ENCODE measurements at regions not wholly inside any gene's neighbourhood (a gene's known extent, or its start where the extent isn't known, plus 50 kb on each side); places are given as distances from the start of the nearest gene placed in this dataset.

DNA sequence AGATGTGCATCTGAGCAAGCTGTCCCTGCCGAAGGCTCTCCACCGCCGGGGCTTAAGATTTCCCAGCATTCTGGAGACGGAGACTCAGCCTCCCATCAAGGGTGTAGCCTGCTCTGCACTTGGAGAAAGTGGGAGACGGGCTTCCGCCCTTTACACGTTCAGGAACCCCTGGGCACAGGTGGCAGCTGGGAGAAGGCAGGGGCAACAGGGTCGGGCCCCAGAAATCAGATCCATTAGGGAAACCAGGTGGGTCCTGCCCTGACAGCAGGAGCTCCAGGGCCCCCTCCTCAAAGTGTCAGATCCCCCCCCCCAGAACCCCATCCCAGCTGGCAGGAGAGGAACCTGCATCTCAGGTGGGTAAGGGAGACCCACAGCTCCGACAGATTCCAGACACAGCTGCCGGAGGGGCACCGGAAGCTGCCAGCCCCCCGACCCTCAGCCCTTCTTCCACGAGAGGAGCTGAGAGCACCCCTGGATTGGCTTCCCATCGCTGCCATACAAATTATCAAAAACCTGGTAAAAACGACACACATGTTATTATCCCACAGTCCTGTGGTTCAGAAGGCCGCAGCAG is 236.6 kb downstream of the NPHP4 start:
- Histone ChIP-seq H3K27me3 (no peaks in the 10 kb centered on the region), H3K36me3 (no peaks in the 10 kb centered on the region), H3K4me1 (no peaks in the 10 kb centered on the region), H3K4me3 (no peak overlapping the region), H3K9me3 (no peaks in the 10 kb centered on the region), H3K27ac (no peak overlapping the region)
- no peak for DNase-seq (ENCODE audit: low spot score in 2 of 2)
- TF ChIP-seq, protein P1, sequence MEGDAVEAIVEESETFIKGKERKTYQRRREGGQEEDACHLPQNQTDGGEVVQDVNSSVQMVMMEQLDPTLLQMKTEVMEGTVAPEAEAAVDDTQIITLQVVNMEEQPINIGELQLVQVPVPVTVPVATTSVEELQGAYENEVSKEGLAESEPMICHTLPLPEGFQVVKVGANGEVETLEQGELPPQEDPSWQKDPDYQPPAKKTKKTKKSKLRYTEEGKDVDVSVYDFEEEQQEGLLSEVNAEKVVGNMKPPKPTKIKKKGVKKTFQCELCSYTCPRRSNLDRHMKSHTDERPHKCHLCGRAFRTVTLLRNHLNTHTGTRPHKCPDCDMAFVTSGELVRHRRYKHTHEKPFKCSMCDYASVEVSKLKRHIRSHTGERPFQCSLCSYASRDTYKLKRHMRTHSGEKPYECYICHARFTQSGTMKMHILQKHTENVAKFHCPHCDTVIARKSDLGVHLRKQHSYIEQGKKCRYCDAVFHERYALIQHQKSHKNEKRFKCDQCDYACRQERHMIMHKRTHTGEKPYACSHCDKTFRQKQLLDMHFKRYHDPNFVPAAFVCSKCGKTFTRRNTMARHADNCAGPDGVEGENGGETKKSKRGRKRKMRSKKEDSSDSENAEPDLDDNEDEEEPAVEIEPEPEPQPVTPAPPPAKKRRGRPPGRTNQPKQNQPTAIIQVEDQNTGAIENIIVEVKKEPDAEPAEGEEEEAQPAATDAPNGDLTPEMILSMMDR (IDR thresholded peaks at IDR 0.05): no peak
- intact Hi-C loops (cut with DNase I): no loop called here

DNA sequence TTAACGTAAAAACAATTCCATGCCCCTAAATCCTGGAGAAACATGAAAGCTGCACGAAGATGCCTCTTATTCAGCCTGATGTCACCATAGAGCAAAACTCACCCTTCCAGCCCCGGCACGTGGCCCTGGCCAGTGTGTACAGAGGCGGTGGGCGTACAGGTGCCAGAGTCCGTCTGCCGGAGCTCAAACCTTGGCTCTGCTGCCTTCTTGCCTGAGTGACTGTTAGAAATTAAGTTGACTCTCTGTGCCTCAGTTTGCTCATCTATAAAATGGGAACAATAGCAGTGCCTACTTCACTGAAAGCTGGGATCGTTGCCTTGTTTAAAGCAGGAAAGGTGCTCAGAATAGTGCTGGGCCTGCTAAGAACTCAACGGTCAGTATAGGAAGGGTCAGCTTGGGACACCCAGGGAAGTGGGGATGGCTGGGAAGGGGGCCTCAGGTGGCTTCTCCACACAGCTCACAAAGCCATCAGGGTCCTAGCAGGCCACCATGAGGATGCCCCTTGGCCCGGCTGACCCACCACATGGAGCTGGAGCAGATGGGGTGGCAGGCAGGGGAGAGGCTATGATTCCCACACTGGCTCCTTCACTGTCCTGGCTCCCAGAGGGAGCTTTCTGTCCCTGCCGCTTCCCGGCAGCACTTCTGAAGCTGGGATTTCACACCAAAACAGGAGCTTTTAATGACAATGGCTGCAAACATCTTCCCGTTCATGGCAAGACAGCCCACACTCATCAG is 237.2 kb downstream of the NPHP4 start:
- Histone ChIP-seq H3K9me3 (no peaks in the 10 kb centered on the region), H3K4me3 (no peak overlapping the region), H3K27ac (no peak overlapping the region), H3K36me3 (no peaks in the 10 kb centered on the region), H3K4me1 (no peaks in the 10 kb centered on the region), H3K27me3 (no peaks in the 10 kb centered on the region)
- no peak for DNase-seq (ENCODE audit: low spot score in 2 of 2)
- TF ChIP-seq, protein P1 (IDR thresholded peaks at IDR 0.05): no peak
- intact Hi-C loops (cut with DNase I): no loop called here

DNA sequence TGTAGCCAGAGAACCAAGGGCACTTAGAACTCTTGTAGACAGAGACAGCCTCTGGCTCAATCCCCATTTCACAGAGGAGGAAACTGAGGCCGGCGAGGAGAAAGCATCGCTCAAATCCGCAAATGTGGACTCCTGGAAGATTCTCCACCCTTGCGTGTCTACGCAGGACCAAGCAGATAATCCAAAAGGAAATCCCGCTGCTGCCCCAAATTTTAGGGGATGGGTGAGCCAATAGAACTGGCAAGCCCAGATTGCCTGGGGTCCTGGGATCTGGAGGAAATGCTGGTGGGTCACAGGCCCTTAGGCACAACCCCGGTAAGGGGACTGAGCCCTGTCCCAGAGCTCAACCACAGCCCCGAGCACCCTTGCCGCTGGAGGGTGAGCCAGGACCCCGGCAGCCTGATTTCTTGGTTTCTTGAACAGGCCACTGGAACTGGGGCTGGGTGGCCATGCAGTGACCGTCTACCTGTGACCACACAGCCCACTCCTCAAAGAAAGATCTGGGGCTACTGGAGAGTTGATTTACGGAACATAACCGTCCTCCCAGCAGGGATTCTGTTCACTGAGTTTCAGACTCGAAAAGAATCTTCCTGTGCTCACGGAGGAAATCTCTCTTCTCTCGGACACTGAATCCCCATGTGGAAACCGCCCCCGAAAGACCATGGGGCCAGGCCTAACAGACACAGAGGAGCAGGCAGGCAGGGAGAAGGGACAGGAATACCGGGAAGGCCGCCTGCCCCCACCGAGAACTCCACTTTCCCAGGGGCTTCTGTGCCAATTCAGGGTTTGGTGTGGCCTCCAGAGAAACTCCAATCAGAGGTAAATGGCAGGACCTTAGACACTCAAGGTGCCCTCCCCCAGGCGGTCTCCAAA is 238.4 kb downstream of the NPHP4 start:
- Histone ChIP-seq H3K27ac (no peak overlapping the region), H3K9me3 (no peaks in the 10 kb centered on the region), H3K4me1 (no peaks in the 10 kb centered on the region), H3K27me3 (no peaks in the 10 kb centered on the region), H3K4me3 (no peak overlapping the region), H3K36me3 (no peaks in the 10 kb centered on the region)
- intact Hi-C loops (cut with DNase I): no loop called here
- DNase-seq (ENCODE audit: low spot score in 2 of 2): no peak
- TF ChIP-seq, protein P1 (IDR thresholded peaks at IDR 0.05): no peak

DNA sequence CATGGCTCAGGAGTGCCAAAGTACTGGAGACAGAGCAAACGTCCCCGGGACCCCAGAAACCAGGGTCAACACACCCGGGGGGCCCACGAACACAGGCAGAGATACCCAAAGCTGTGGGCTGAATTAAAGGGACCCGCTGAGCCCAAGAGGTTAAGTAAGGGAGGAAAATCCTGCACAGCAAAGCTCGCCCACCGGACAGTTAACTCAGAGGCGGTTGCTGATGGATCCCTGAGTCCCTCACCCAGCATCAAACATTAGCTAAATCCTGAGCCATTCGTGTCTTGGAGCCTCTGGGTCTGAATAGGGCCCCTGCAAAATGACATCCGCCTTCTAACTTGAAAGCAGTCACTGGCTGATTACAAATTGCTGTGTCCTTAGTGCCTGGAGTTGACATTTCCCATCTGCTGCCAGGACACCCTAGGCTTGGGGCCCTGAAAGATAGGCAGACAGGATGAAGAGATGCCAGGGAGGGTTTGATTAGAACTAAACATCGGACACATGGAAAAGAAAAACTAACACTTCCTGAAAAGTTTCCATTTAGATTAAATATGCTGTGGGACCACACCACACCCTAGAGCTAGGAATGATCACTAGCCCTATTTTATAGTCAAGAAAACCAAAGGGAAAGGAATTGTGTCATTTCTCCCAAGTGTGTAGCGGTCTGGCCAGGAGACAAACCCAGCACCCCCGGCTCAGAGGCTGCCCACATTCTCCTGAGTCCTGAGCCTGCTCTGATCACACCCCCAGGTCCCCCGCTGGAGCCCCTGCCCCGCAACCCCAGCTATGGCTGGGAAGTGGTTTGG is 239.3 kb downstream of the NPHP4 start:
- no peaks in the 10 kb centered on the region for H3K36me3 ChIP-seq
- H3K4me1 ChIP-seq: no peaks in the 10 kb centered on the region
- intact Hi-C loops (cut with DNase I): no loop called here
- no peaks in the 10 kb centered on the region for H3K27me3 ChIP-seq
- H3K4me3 ChIP-seq: no peak overlapping the region
- TF ChIP-seq, protein P1 (IDR thresholded peaks at IDR 0.05): no peak
- DNase-seq (ENCODE audit: low spot score in 2 of 2): no peak
- no peak overlapping the region for H3K27ac ChIP-seq
- no peaks in the 10 kb centered on the region for H3K9me3 ChIP-seq
